Cardiac muscle cell (in vitro differentiated cells and primary cell): ENCODE measurements at regions not wholly inside any gene's neighbourhood (a gene's known extent, or its start where the extent isn't known, plus 50 kb on each side); places are given as distances from the start of the nearest gene placed in this dataset.

Experiments used
- DNase-seq, 2 donors: peaks; one replicate each; pipeline versions ENCODE4 v3.0.0 to v3.0.0-alpha.2; 2010 to 2017; ENCODE audit warnings: low read depth in 1 of 2, low spot score in 1 of 2
- H3K27ac ChIP-seq: fragments of 200-600 bp; sonication (generic); 2 replicates; pipeline ENCODE4 v1.5.1; 2016
- H3K27me3 ChIP-seq: fragments of 200-600 bp; sonication (generic); 2 replicates; pipeline ENCODE4 v1.6.0; 2016; ENCODE audit warnings: control low read depth
- H3K36me3 ChIP-seq: fragments of 200-600 bp; sonication (generic); 2 replicates; pipeline ENCODE4 v1.5.1; 2016; ENCODE audit warnings: control low read depth
- H3K4me1 ChIP-seq: fragments of 200-600 bp; sonication (generic); 2 replicates; pipeline ENCODE4 v1.8.1; 2017; ENCODE audit warnings: low read depth, mild to moderate bottlenecking, mixed run types
- H3K4me3 ChIP-seq: fragments of 200-600 bp; sonication (generic); 2 replicates; pipeline ENCODE4 v1.5.1; 2016; ENCODE audit warnings: mild to moderate bottlenecking
- H3K9me3 ChIP-seq: fragments of 200-600 bp; sonication (generic); 2 replicates; pipeline ENCODE4 v1.5.1; 2017; ENCODE audit warnings: low read depth, mild to moderate bottlenecking, control low read depth
- CTCF ChIP-seq: IDR thresholded peaks from 2 replicates; pipeline ENCODE4 v1.5.1; 2012; ENCODE audit warnings: low read depth, mild to moderate bottlenecking, low read length

DNA sequence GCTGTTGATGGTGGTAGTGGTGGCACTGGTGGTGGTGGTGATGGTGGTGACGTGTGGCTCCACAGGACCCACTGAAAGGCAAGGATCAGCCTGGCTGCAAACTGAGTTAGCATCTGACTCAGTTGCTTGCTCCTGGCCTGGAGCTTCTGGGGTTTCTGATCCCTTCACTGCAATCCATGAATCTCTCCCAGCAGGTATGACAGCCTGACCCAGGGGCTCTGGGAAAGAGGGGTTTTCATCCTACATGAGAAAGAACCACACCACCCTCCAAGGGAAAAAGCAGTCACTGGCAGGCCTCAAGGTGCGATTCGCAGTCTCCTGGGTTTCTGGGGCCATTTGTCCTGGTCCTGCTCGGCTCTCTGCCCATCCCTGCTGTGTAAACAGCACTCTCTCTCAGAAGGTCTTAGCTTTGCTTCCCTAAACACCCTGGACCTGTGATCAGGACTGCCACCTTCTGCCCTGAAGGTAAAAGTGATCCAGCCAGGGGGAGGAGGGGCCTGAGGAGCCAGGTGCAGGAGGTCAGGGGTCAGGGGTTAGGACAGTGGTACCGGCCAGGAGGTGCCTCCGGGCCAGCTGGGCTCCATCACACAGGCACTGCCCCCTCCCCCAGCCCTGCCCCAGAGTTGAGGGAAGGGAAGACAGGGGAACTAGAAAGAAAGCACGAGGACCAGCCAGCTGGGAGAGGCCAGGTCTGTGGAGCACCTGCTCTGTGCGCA lies 152.0 kb downstream of the BMP7 start:
- no peaks in the 10 kb centered on the region for H3K27me3 ChIP-seq
- DNase-seq: no peak
- no peaks in the 10 kb centered on the region for H3K36me3 ChIP-seq
- no peak overlapping the region for H3K4me3 ChIP-seq
- H3K4me1 ChIP-seq: no peaks in the 10 kb centered on the region
- no peak for TF ChIP-seq CTCF
- H3K27ac ChIP-seq: no peak overlapping the region
- no peaks in the 10 kb centered on the region for H3K9me3 ChIP-seq

DNA sequence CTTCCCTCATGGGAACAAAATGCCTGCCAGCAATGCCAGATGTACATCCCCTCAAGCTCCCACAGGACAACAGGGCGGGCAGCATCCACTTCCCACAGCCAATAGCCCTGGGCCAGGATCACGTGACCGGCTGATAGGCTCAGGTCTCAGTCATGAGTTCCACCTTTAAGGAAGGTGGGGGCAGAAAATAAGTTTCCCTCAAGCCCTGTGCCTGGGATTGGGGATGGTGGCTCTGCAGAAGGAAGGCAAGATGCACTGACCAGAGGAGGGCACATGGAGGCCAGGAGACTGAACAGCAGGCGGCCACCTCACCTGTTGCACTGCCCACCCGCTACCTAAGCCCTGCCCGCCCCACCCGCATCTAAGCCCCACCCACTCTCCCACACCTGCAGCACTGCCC lies 149.1 kb downstream of the BMP7 start:
- Histone ChIP-seq H3K4me3 (no peak overlapping the region), H3K9me3 (no peaks in the 10 kb centered on the region), H3K27me3 (no peaks in the 10 kb centered on the region), H3K36me3 (no peaks in the 10 kb centered on the region), H3K27ac (no peak overlapping the region), H3K4me1 (no peaks in the 10 kb centered on the region)
- no peak for TF ChIP-seq CTCF
- no peak for DNase-seq

GRCh38 chr20:57118107-57118769 lies 148.2 kb downstream of the BMP7 start:
- Histone ChIP-seq H3K4me3 (no peak overlapping the region), H3K4me1 (no peaks in the 10 kb centered on the region), H3K9me3 (no peaks in the 10 kb centered on the region), H3K27me3 (no peaks in the 10 kb centered on the region), H3K36me3 (no peaks in the 10 kb centered on the region), H3K27ac (no peak overlapping the region)
- no peak for DNase-seq
- TF ChIP-seq CTCF: no peak
